ENCODE measurements at regions not wholly inside any gene's neighbourhood (a gene's known extent, or its start where the extent isn't known, plus 50 kb on each side); places are given as distances from the start of the nearest gene placed in this dataset.

GRCh38 chr14:101251812-101252442, 309.4 kb upstream of the DIO3 start:
- Mint-ChIP-seq H3K4me3 (ENCODE audit: unreplicated experiment) (no peak overlapping the region), H3K27ac (ENCODE audit: unreplicated experiment) (no peak overlapping the region), H3K9me3 (ENCODE audit: unreplicated experiment) (peaks cover 5% of the 10 kb centered on the region), H3K4me1 (ENCODE audit: low read depth, unreplicated experiment) (no peaks in the 10 kb centered on the region), H3K36me3 (ENCODE audit: low read depth, unreplicated experiment) (no peaks in the 10 kb centered on the region), H3K27me3 (ENCODE audit: low read depth, unreplicated experiment) (peaks cover 49% of the 10 kb centered on the region)
- Histone ChIP-seq H3K4me2 (ENCODE audit: low read length) (no peak overlapping the region), H4K20me1 (ENCODE audit: insufficient read depth, low read length) (no peaks in the 10 kb centered on the region), H3K79me2 (ENCODE audit: insufficient read depth, low read length) (no peaks in the 10 kb centered on the region), H3K4me3 (ENCODE audit: insufficient read depth, low read depth, low read length) (no peak overlapping the region), H3K9me3 (ENCODE audit: insufficient read depth, low read depth, low read length) (no peaks in the 10 kb centered on the region), H3K27me3 (ENCODE audit: insufficient read depth, low read length) (no peaks in the 10 kb centered on the region), H3K27ac (ENCODE audit: low read depth, low read length) (no peak overlapping the region), H3K36me3 (ENCODE audit: insufficient read depth, low read length) (no peaks in the 10 kb centered on the region), H3K4me1 (ENCODE audit: insufficient read depth, low read length) (no peaks in the 10 kb centered on the region), H3K9ac (ENCODE audit: low read length) (no peak overlapping the region), H2AFZ (ENCODE audit: low read depth, low read length) (no peak overlapping the region)
- TF ChIP-seq, protein P1, sequence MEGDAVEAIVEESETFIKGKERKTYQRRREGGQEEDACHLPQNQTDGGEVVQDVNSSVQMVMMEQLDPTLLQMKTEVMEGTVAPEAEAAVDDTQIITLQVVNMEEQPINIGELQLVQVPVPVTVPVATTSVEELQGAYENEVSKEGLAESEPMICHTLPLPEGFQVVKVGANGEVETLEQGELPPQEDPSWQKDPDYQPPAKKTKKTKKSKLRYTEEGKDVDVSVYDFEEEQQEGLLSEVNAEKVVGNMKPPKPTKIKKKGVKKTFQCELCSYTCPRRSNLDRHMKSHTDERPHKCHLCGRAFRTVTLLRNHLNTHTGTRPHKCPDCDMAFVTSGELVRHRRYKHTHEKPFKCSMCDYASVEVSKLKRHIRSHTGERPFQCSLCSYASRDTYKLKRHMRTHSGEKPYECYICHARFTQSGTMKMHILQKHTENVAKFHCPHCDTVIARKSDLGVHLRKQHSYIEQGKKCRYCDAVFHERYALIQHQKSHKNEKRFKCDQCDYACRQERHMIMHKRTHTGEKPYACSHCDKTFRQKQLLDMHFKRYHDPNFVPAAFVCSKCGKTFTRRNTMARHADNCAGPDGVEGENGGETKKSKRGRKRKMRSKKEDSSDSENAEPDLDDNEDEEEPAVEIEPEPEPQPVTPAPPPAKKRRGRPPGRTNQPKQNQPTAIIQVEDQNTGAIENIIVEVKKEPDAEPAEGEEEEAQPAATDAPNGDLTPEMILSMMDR (IDR thresholded peaks at IDR 0.05; ENCODE audit: insufficient read depth, low read depth, low read length): no peak
- TF ChIP-seq EZH2 (IDR thresholded peaks at IDR 0.05; ENCODE audit: insufficient read depth, low read length): no peak
- FAIRE-seq (no peak), DNase-seq (ENCODE audit: low read depth) (no peak)

GRCh38 chr14:101252443-101253214, 308.7 kb upstream of the DIO3 start:
- Mint-ChIP-seq H3K4me3 (ENCODE audit: unreplicated experiment) (no peak overlapping the region), H3K9me3 (ENCODE audit: unreplicated experiment) (peaks cover 5% of the 10 kb centered on the region), H3K27ac (ENCODE audit: unreplicated experiment) (no peak overlapping the region), H3K4me1 (ENCODE audit: low read depth, unreplicated experiment) (no peaks in the 10 kb centered on the region), H3K36me3 (ENCODE audit: low read depth, unreplicated experiment) (no peaks in the 10 kb centered on the region), H3K27me3 (ENCODE audit: low read depth, unreplicated experiment) (peaks cover 47% of the 10 kb centered on the region)
- Histone ChIP-seq H3K4me1 (ENCODE audit: insufficient read depth, low read length) (no peaks in the 10 kb centered on the region), H4K20me1 (ENCODE audit: insufficient read depth, low read length) (no peaks in the 10 kb centered on the region), H3K27ac (ENCODE audit: low read depth, low read length) (no peak overlapping the region), H3K27me3 (ENCODE audit: insufficient read depth, low read length) (no peaks in the 10 kb centered on the region), H3K4me2 (ENCODE audit: low read length) (no peak overlapping the region), H3K9me3 (ENCODE audit: insufficient read depth, low read depth, low read length) (no peaks in the 10 kb centered on the region), H3K36me3 (ENCODE audit: insufficient read depth, low read length) (no peaks in the 10 kb centered on the region), H3K9ac (ENCODE audit: low read length) (no peak overlapping the region), H3K4me3 (ENCODE audit: insufficient read depth, low read depth, low read length) (no peak overlapping the region), H3K79me2 (ENCODE audit: insufficient read depth, low read length) (no peaks in the 10 kb centered on the region), H2AFZ (ENCODE audit: low read depth, low read length) (no peak overlapping the region)
- no peak for TF ChIP-seq EZH2 (IDR thresholded peaks at IDR 0.05; ENCODE audit: insufficient read depth, low read length)
- TF ChIP-seq, protein P1 (IDR thresholded peaks at IDR 0.05; ENCODE audit: insufficient read depth, low read depth, low read length): no peak
- DNase-seq (ENCODE audit: low read depth) (no peak), FAIRE-seq (no peak)

- Mint-ChIP-seq H3K27ac (ENCODE audit: unreplicated experiment) (no peak overlapping the region), H3K36me3 (ENCODE audit: low read depth, unreplicated experiment) (no peaks in the 10 kb centered on the region), H3K4me1 (ENCODE audit: low read depth, unreplicated experiment) (no peaks in the 10 kb centered on the region), H3K27me3 (ENCODE audit: low read depth, unreplicated experiment) (peaks cover 43% of the 10 kb centered on the region), H3K4me3 (ENCODE audit: unreplicated experiment) (no peak overlapping the region), H3K9me3 (ENCODE audit: unreplicated experiment) (peaks cover 3% of the 10 kb centered on the region)
- Histone ChIP-seq H3K9me3 (ENCODE audit: insufficient read depth, low read depth, low read length) (no peaks in the 10 kb centered on the region), H3K4me2 (ENCODE audit: low read length) (no peak overlapping the region), H3K4me3 (ENCODE audit: insufficient read depth, low read depth, low read length) (no peak overlapping the region), H3K36me3 (ENCODE audit: insufficient read depth, low read length) (no peaks in the 10 kb centered on the region), H3K27me3 (ENCODE audit: insufficient read depth, low read length) (no peaks in the 10 kb centered on the region), H2AFZ (ENCODE audit: low read depth, low read length) (no peak overlapping the region), H3K9ac (ENCODE audit: low read length) (no peak overlapping the region), H3K4me1 (ENCODE audit: insufficient read depth, low read length) (no peaks in the 10 kb centered on the region), H3K27ac (ENCODE audit: low read depth, low read length) (no peak overlapping the region), H3K79me2 (ENCODE audit: insufficient read depth, low read length) (no peaks in the 10 kb centered on the region), H4K20me1 (ENCODE audit: insufficient read depth, low read length) (no peaks in the 10 kb centered on the region)
- DNase-seq (ENCODE audit: low read depth) (no peak), FAIRE-seq (no peak)
- TF ChIP-seq, protein P1 (IDR thresholded peaks at IDR 0.05; ENCODE audit: insufficient read depth, low read depth, low read length): no peak
- no peak for TF ChIP-seq EZH2 (IDR thresholded peaks at IDR 0.05; ENCODE audit: insufficient read depth, low read length)
Observed at GRCh38 chr14:101253948-101254347, 307.3 kb upstream of the DIO3 start.

Data from astrocyte (in vitro differentiated cells and primary cell).